HG03196 (cell line): ENCODE measurements at regions not wholly inside any gene's neighbourhood (a gene's known extent, or its start where the extent isn't known, plus 50 kb on each side); places are given as distances from the start of the nearest gene placed in this dataset.

Experiments
- ATAC-seq: cut with Tn5 transposase; IDR thresholded peaks from one replicate; pipeline ENCODE4 v1.9.1; 2021; ENCODE audit not compliant: unreplicated experiment

GRCh38 chr1:198860371-198860770, 221.5 kb downstream of the PTPRC start:
- ATAC-seq: no peak

GRCh38 chr1:198861636-198862035, 222.8 kb downstream of the PTPRC start:
- no peak for ATAC-seq

GRCh38 chr1:198864695-198865094, 225.9 kb downstream of the PTPRC start:
- no peak for ATAC-seq

GRCh38 chr1:198865319-198865718, 226.5 kb downstream of the PTPRC start:
- ATAC-seq: no peak

- no peak for ATAC-seq
Observed at GRCh38 chr1:198867182-198867581, 228.3 kb downstream of the PTPRC start.

GRCh38 chr1:198873696-198874230, 234.9 kb downstream of the PTPRC start:
- no peak for ATAC-seq

GRCh38 chr1:198876371-198876871, 237.6 kb downstream of the PTPRC start:
- no peak for ATAC-seq

- no peak for ATAC-seq
Observed at GRCh38 chr1:198878566-198878965, 239.7 kb downstream of the PTPRC start.

GRCh38 chr1:198879711-198880306, 241.0 kb downstream of the PTPRC start:
- no peak for ATAC-seq

- ATAC-seq: no peak
Observed at GRCh38 chr1:198880397-198880796, 241.6 kb downstream of the PTPRC start.

- no peak for ATAC-seq
Observed at GRCh38 chr1:198880818-198881597, 242.2 kb downstream of the PTPRC start.

GRCh38 chr1:198883184-198883583, 244.3 kb downstream of the PTPRC start:
- ATAC-seq: no peak

- no peak for ATAC-seq
Observed at GRCh38 chr1:198887866-198888265, 249.0 kb downstream of the PTPRC start.

- no peak for ATAC-seq
Observed at GRCh38 chr1:198888379-198888943, 249.6 kb downstream of the PTPRC start.

GRCh38 chr1:198889101-198889500, 250.3 kb downstream of the PTPRC start:
- no peak for ATAC-seq

GRCh38 chr1:198889749-198890148, 250.9 kb downstream of the PTPRC start:
- no peak for ATAC-seq

- ATAC-seq: no peak
Observed at GRCh38 chr1:198890214-198890930, 251.5 kb downstream of the PTPRC start.

- ATAC-seq: no peak
Observed at GRCh38 chr1:198892065-198892464, 253.2 kb downstream of the PTPRC start.

GRCh38 chr1:198893141-198893540, 254.3 kb downstream of the PTPRC start:
- ATAC-seq: no peak

- no peak for ATAC-seq
Observed at GRCh38 chr1:198893763-198894444, 255.1 kb downstream of the PTPRC start.

- ATAC-seq: no peak
Observed at GRCh38 chr1:198901266-198901665, 262.4 kb downstream of the PTPRC start.
